ENCODE measurements at regions not wholly inside any gene's neighbourhood (a gene's known extent, or its start where the extent isn't known, plus 50 kb on each side); places are given as distances from the start of the nearest gene placed in this dataset.

- WGBS, 2 donors = 71 to 84% methylated on average over 2 of the region's 2 CpGs
- Histone ChIP-seq H3K27ac (no peak overlapping the region), H3K9me3 (no peaks in the 10 kb centered on the region), H3K4me1 (no peaks in the 10 kb centered on the region), H3K36me3 (no peaks in the 10 kb centered on the region), H3K27me3 (no peaks in the 10 kb centered on the region), H3K4me3 (no peak overlapping the region)
- DNase-seq = no peak
- intact Hi-C loops (cut with DNase I) = no loop called here
- no peak for TF ChIP-seq POLR2A (IDR thresholded peaks at IDR 0.05)
- no peak for TF ChIP-seq CTCF (IDR thresholded peaks at IDR 0.05)
Measured at GRCh38 chr10:7008645-7009044, 402.2 kb downstream of the SFMBT2 start.

GRCh38 chr10:7007600-7008190, 403.1 kb downstream of the SFMBT2 start:
- intact Hi-C loops (cut with DNase I) = no loop called here
- no peaks in the 10 kb centered on the region for H3K4me1 ChIP-seq
- DNase-seq = no peak
- no peak overlapping the region for H3K4me3 ChIP-seq
- H3K9me3 ChIP-seq = no peaks in the 10 kb centered on the region
- TF ChIP-seq POLR2A (IDR thresholded peaks at IDR 0.05) (no peak), CTCF (IDR thresholded peaks at IDR 0.05) (no peak)
- H3K27me3 ChIP-seq = no peaks in the 10 kb centered on the region
- H3K27ac ChIP-seq = no peak overlapping the region
- H3K36me3 ChIP-seq = no peaks in the 10 kb centered on the region
- WGBS, 2 donors = 73 to 79% methylated on average over 8 of the region's 8 CpGs

DNA sequence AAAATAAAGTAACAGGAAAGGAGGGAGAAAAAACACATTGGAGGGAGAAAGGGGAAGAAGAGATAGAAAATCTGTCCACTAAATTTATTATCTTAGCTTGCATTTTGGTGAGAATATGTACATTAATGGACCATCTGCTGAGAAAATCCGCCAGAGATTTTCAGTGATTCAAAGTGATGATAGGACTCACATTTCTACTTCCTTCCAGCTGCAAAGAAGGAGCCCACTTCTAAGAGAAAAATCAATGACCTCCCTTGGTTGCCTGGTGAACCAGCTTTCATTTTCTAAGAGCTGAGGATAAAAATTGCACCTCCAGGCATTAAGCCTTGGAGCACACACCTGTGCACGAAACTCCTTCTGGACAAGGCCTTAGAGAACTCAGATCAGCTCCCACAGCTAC, 404.3 kb downstream of the SFMBT2 start:
- DNase-seq = no peak
- intact Hi-C loops (cut with DNase I) = no loop called here
- TF ChIP-seq CTCF (IDR thresholded peaks at IDR 0.05) (no peak), POLR2A (IDR thresholded peaks at IDR 0.05) (no peak)
- H3K4me3 ChIP-seq = no peak overlapping the region
- H3K4me1 ChIP-seq = no peaks in the 10 kb centered on the region
- H3K36me3 ChIP-seq = no peaks in the 10 kb centered on the region
- H3K27ac ChIP-seq = no peak overlapping the region
- no peaks in the 10 kb centered on the region for H3K27me3 ChIP-seq
- H3K9me3 ChIP-seq = no peaks in the 10 kb centered on the region
- 29 to 58% methylated on average over 2 of the region's 2 CpGs for WGBS, 2 donors

DNA sequence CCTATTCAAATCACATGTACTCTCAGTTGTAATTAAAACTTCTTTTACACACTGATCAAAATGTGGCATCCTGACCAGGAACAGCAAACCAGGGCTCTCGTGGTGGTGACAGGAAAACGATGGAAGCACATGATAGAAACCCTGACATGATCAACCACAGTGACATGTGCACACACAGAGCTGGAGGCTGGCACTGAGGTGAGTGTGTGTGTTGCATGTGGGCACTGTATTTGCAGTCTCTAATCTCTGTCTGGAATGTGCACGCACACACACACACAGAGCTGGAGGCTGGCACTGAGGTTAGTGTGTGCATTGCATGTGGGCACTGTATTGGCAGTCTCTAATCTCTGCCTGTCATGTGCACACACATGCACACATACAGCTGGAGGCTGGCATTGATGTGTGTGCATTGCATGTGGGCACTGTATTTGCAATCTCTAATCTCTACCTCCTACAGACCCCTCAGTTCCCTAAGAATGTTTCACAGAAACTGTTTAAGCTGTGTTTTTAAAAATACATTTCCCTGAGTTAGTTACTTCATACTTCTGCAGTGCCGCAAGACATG, 406.9 kb downstream of the SFMBT2 start:
- no peak overlapping the region for H3K4me3 ChIP-seq
- no peaks in the 10 kb centered on the region for H3K9me3 ChIP-seq
- TF ChIP-seq POLR2A (IDR thresholded peaks at IDR 0.05) (no peak), CTCF (IDR thresholded peaks at IDR 0.05) (no peak)
- intact Hi-C loops (cut with DNase I) = no loop called here
- no peak overlapping the region for H3K27ac ChIP-seq
- DNase-seq = no peak
- no peaks in the 10 kb centered on the region for H3K36me3 ChIP-seq
- H3K27me3 ChIP-seq = peaks cover 0 to 9% (median 0%) of the 10 kb centered on the region in 4 donors
- 79 to 82% methylated on average over 3 to 4 of the region's 4 CpGs for WGBS, 2 donors
- no peaks in the 10 kb centered on the region for H3K4me1 ChIP-seq

DNA sequence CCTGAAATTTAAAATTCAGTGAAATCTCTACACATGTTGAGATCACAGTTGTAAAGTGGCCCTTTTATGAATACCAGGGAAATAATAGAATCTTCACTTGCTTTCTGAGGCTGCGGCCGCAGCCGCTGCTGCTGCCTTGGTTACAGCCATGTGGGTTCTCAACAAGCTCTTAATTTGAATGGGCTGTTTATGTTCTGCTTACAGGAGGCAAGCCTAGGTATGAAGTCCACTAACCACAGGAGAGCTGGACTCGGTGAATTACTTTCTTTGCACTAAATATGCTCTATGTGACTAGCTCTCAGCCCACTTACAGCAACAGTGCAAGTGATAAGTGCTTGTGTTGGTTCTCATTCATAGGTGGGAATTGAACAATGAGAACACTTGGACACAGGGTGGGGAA, 410.8 kb downstream of the SFMBT2 start:
- intact Hi-C loops (cut with DNase I) = no loop called here
- no peak for TF ChIP-seq CTCF (IDR thresholded peaks at IDR 0.05)
- Histone ChIP-seq H3K4me3 (no peak overlapping the region), H3K27me3 (peaks cover 0 to 9% (median 0%) of the 10 kb centered on the region in 4 donors), H3K4me1 (no peaks in the 10 kb centered on the region), H3K36me3 (no peaks in the 10 kb centered on the region), H3K9me3 (no peaks in the 10 kb centered on the region), H3K27ac (no peak overlapping the region)
- no peak for DNase-seq
- 80 to 94% methylated on average over 3 to 4 of the region's 4 CpGs for WGBS, 2 donors

Measured in esophagus squamous epithelium (tissue), 5 donors.